Tibial nerve (tissue), 3 donors: ENCODE measurements at regions not wholly inside any gene's neighbourhood (a gene's known extent, or its start where the extent isn't known, plus 50 kb on each side); places are given as distances from the start of the nearest gene placed in this dataset.

ENCODE experiments used
- EP300 ChIP-seq, 2 donors: sonication (generic); formaldehyde crosslinking; IDR thresholded peaks; one replicate each; pipeline ENCODE4 v1.6.1; 2017; ENCODE audit warnings: antibody characterized with exemption in 2 of 2, mild to moderate bottlenecking in 1 of 2
- POLR2A ChIP-seq, 2 donors: fragments of 450-650 bp; IDR thresholded peaks; one replicate each; pipeline ENCODE4 v1.6.1; 2017; ENCODE audit warnings: antibody characterized with exemption in 2 of 2, mild to moderate bottlenecking in 2 of 2, moderate library complexity in 2 of 2

- TF ChIP-seq EP300 (IDR thresholded peaks at IDR 0.05): no peak
- no peak for TF ChIP-seq POLR2A (IDR thresholded peaks at IDR 0.05)
These were observed 240.7 kb upstream of the ATP6AP2 start for GRCh38 chrX:40340116-40340515.
